Fibroblast of lung (primary cell): ENCODE measurements at regions not wholly inside any gene's neighbourhood (a gene's known extent, or its start where the extent isn't known, plus 50 kb on each side); places are given as distances from the start of the nearest gene placed in this dataset.

Source experiments
- DNase-seq, 2 donors: peaks; one replicate each; pipeline versions ENCODE4 v3.0.0 to v3.0.0-alpha.2; 2010; ENCODE audit warnings: low read depth in 2 of 2
- H2AFZ ChIP-seq: 2 replicates; pipeline ENCODE4 v1.5.1; 2012; ENCODE audit warnings: low read length, control low read depth, inconsistent platforms
- H3K27ac ChIP-seq: 2 replicates; pipeline ENCODE4 v1.5.1; 2011; ENCODE audit warnings: low read length, control low read depth; ENCODE audit not compliant: insufficient read depth
- H3K27me3 ChIP-seq: 2 replicates; pipeline ENCODE4 v1.5.1; 2011; ENCODE audit warnings: mild to moderate bottlenecking, low read length; ENCODE audit not compliant: control insufficient read depth, insufficient read depth
- H3K36me3 ChIP-seq: 2 replicates; pipeline ENCODE4 v1.5.1; 2011; ENCODE audit warnings: low read length; ENCODE audit not compliant: control insufficient read depth, insufficient read depth
- H3K4me1 ChIP-seq: 2 replicates; pipeline ENCODE4 v1.5.1; 2011; ENCODE audit warnings: low read length; ENCODE audit not compliant: control insufficient read depth, insufficient read depth; ENCODE audit errors: extremely low read depth
- H3K4me2 ChIP-seq: 2 replicates; pipeline ENCODE4 v1.5.1; 2011; ENCODE audit warnings: low read length, control low read depth; ENCODE audit not compliant: insufficient read depth; ENCODE audit errors: extremely low read depth
- H3K4me3 ChIP-seq, 4 experiments: fragments of 200-600 bp in 1 of 4; sonication (generic) in 1 of 4; replicated peaks in 1 of 4; 2 replicates each; pipeline ENCODE4 v1.5.1; 2011 to 2016; ENCODE audit warnings: low read length in 4 of 4, low read depth in 3 of 4, mild to moderate bottlenecking in 3 of 4, control low read depth in 2 of 4, inconsistent platforms in 1 of 4, mixed read lengths in 1 of 4; ENCODE audit not compliant: insufficient read depth in 1 of 4; ENCODE audit errors: control extremely low read depth in 1 of 4
- H3K79me2 ChIP-seq: 2 replicates; pipeline ENCODE4 v1.5.1; 2012; ENCODE audit warnings: mild to moderate bottlenecking, low read length, inconsistent platforms; ENCODE audit not compliant: control insufficient read depth, insufficient read depth
- H3K9ac ChIP-seq: 2 replicates; pipeline ENCODE4 v1.5.1; 2011; ENCODE audit warnings: mild to moderate bottlenecking, low read length, control low read depth; ENCODE audit not compliant: insufficient read depth
- H3K9me3 ChIP-seq: 2 replicates; pipeline ENCODE4 v1.5.1; 2012; ENCODE audit warnings: low read depth, low read length; ENCODE audit not compliant: control insufficient read depth, insufficient read depth
- H4K20me1 ChIP-seq: 2 replicates; pipeline ENCODE4 v1.5.1; 2011; ENCODE audit warnings: low read length; ENCODE audit not compliant: control insufficient read depth, insufficient read depth; ENCODE audit errors: extremely low read depth
- EZH2 ChIP-seq: IDR thresholded peaks from 2 replicates; pipeline ENCODE4 v1.5.1; 2012; ENCODE audit warnings: low read length, control low read depth, mild to moderate bottlenecking; ENCODE audit errors: missing control alignments
- TF ChIP-seq, protein P1 (sequence below), 2 donors: IDR thresholded peaks in 1 of 2; conservative IDR thresholded peaks in 1 of 2; 1 replicate in 1 of 2; 2 replicates in 1 of 2; pipeline ENCODE4 v1.5.1; 2011 to 2012; ENCODE audit warnings: low read length in 2 of 2, control low read depth in 1 of 2, inconsistent platforms in 1 of 2, low read depth in 1 of 2, mild to moderate bottlenecking in 1 of 2

DNA sequence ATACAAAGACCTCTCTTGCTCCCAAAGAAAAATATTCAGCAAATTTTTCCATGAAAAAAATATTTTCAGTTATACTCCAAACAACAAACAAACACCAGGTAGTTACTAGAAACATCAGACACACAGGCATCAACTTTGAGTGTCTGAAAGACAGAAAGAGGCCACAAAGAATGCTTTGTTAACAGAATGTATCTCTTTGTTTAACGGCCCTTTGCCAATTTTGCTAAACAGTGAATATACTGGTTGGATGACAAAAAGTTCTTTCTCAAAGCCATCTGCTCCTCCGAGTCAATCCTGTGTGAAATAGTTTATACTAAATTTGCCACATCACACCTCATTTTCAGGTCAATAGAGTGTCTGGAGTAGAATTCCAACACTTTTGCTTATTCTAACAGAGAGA, 216.7 kb upstream of the PHF14 start:
- Histone ChIP-seq H3K27ac (no peak overlapping the region), H3K4me3 (no peak overlapping the region), H3K4me1 (no peaks in the 10 kb centered on the region), H4K20me1 (no peaks in the 10 kb centered on the region), H3K79me2 (no peaks in the 10 kb centered on the region), H3K27me3 (no peaks in the 10 kb centered on the region), H3K9me3 (no peaks in the 10 kb centered on the region), H3K4me2 (no peak overlapping the region), H2AFZ (no peak overlapping the region), H3K36me3 (no peaks in the 10 kb centered on the region), H3K9ac (no peak overlapping the region)
- TF ChIP-seq EZH2, result no peak
- TF ChIP-seq, protein P1, sequence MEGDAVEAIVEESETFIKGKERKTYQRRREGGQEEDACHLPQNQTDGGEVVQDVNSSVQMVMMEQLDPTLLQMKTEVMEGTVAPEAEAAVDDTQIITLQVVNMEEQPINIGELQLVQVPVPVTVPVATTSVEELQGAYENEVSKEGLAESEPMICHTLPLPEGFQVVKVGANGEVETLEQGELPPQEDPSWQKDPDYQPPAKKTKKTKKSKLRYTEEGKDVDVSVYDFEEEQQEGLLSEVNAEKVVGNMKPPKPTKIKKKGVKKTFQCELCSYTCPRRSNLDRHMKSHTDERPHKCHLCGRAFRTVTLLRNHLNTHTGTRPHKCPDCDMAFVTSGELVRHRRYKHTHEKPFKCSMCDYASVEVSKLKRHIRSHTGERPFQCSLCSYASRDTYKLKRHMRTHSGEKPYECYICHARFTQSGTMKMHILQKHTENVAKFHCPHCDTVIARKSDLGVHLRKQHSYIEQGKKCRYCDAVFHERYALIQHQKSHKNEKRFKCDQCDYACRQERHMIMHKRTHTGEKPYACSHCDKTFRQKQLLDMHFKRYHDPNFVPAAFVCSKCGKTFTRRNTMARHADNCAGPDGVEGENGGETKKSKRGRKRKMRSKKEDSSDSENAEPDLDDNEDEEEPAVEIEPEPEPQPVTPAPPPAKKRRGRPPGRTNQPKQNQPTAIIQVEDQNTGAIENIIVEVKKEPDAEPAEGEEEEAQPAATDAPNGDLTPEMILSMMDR (conservative IDR thresholded peaks at IDR 0.05 in 1 of 2, IDR thresholded peaks at IDR 0.05 in 1 of 2; ENCODE audit: low read depth in 1 of 2, low read length in 2 of 2), result no peak
- no peak for DNase-seq

DNA sequence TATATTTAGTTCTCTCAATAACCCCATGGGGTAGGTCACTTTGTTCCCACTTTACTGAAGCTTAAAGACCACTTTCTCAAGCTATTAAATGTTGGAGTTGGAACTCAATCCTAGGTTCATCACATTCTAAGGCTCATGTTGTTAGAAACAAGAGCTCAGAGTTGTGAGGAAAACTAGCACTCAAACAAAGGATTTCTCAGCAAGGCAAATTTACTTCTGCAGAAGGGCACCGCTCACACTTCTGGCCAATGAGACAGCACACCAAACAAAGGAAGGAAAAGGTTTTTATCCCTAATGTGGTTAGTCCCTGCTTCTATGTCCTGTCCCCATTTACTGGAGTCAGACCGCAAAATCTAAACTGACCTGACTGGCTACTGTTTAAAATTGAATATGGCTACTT, 214.6 kb upstream of the PHF14 start:
- no peak overlapping the region for H2AFZ ChIP-seq
- H3K27me3 ChIP-seq, result no peaks in the 10 kb centered on the region
- DNase-seq, result no peak
- no peak overlapping the region for H3K27ac ChIP-seq
- TF ChIP-seq, protein P1 (conservative IDR thresholded peaks at IDR 0.05 in 1 of 2, IDR thresholded peaks at IDR 0.05 in 1 of 2; ENCODE audit: low read depth in 1 of 2, low read length in 2 of 2), result no peak
- TF ChIP-seq EZH2, result no peak
- no peaks in the 10 kb centered on the region for H3K4me1 ChIP-seq
- no peaks in the 10 kb centered on the region for H3K36me3 ChIP-seq
- H4K20me1 ChIP-seq, result no peaks in the 10 kb centered on the region
- H3K4me3 ChIP-seq, result no peak overlapping the region
- H3K79me2 ChIP-seq, result no peaks in the 10 kb centered on the region
- H3K4me2 ChIP-seq, result no peak overlapping the region
- H3K9me3 ChIP-seq, result no peaks in the 10 kb centered on the region
- no peak overlapping the region for H3K9ac ChIP-seq

DNA sequence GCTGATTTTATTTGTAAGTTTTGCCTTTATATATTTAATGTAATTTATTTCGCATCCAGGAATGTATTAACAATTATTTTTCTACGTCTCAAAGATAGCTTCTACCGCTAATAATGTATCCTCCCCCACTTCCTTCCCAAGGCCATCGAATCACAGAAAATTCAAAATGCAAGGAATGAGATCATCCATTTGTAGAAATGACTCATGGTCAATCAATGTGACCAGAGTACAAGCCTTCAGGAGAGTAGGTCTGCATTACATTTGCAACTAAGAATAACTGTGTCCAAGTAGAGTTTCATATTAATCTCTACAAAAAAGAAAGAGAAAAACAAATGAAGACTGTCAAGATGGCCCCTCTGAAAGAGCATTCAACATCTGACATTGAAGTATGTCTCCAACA, 205.9 kb upstream of the PHF14 start:
- Histone ChIP-seq H3K4me3 (no peak overlapping the region), H3K27ac (no peak overlapping the region), H3K36me3 (no peaks in the 10 kb centered on the region), H3K4me1 (no peaks in the 10 kb centered on the region), H4K20me1 (no peaks in the 10 kb centered on the region), H3K4me2 (no peak overlapping the region), H3K79me2 (no peaks in the 10 kb centered on the region), H3K9me3 (no peaks in the 10 kb centered on the region), H2AFZ (no peak overlapping the region), H3K27me3 (no peaks in the 10 kb centered on the region), H3K9ac (no peak overlapping the region)
- TF ChIP-seq, protein P1 (conservative IDR thresholded peaks at IDR 0.05 in 1 of 2, IDR thresholded peaks at IDR 0.05 in 1 of 2; ENCODE audit: low read depth in 1 of 2, low read length in 2 of 2), result no peak
- no peak for TF ChIP-seq EZH2
- peak in 1 of 2 donors; percentile 46 for DNase-seq
